GM19395 (cell line): ENCODE measurements at regions not wholly inside any gene's neighbourhood (a gene's known extent, or its start where the extent isn't known, plus 50 kb on each side); places are given as distances from the start of the nearest gene placed in this dataset.
"Not testable (repeated sequence)": the region's sequence is repeated elsewhere in the genome, so short reads cannot be mapped to it uniquely, and the experiment has no call there.

Source experiments
- ATAC-seq: cut with Tn5 transposase; IDR thresholded peaks from one replicate; pipeline ENCODE4 v1.9.1; 2021; ENCODE audit warnings: mild to moderate bottlenecking, moderate library complexity; ENCODE audit not compliant: unreplicated experiment

GRCh38 chr12:92987362-92987761 lies 58.3 kb upstream of the EEA1 start:
- ATAC-seq, result peak; percentile 34

- peak; percentile 91 for ATAC-seq
Measured at GRCh38 chr12:92987846-92988621, 58.9 kb upstream of the EEA1 start.

GRCh38 chr12:92988622-92989130 lies 59.6 kb upstream of the EEA1 start:
- no peak for ATAC-seq

- ATAC-seq, result no peak
Measured at GRCh38 chr12:92989715-92990484, 60.8 kb upstream of the EEA1 start.

- no peak for ATAC-seq
Measured at GRCh38 chr12:92991134-92991533, 62.0 kb upstream of the EEA1 start.

- no peak for ATAC-seq
Measured at GRCh38 chr12:92992041-92992440, 62.9 kb upstream of the EEA1 start.

GRCh38 chr12:92993259-92993658 lies 64.2 kb upstream of the EEA1 start:
- ATAC-seq, result no peak

GRCh38 chr12:92995258-92995903 lies 66.3 kb upstream of the EEA1 start:
- peak; percentile 83 for ATAC-seq

GRCh38 chr12:93000026-93000425 lies 70.9 kb upstream of the EEA1 start:
- ATAC-seq, result no peak

GRCh38 chr12:93001407-93001806 lies 72.3 kb upstream of the EEA1 start:
- ATAC-seq, result no peak

- no peak for ATAC-seq
Measured at GRCh38 chr12:93002293-93003054, 73.4 kb upstream of the EEA1 start.

GRCh38 chr12:93003531-93004239 lies 74.6 kb upstream of the EEA1 start:
- no peak for ATAC-seq

GRCh38 chr12:93005928-93006392 lies 76.9 kb upstream of the EEA1 start:
- no peak for ATAC-seq

GRCh38 chr12:93006471-93007208 lies 77.5 kb upstream of the EEA1 start:
- no peak for ATAC-seq

- no peak for ATAC-seq
Measured at GRCh38 chr12:93007544-93007943, 78.4 kb upstream of the EEA1 start.

- peak; percentile 84 for ATAC-seq
Measured at GRCh38 chr12:93008044-93008778, 79.1 kb upstream of the EEA1 start.

GRCh38 chr12:93008880-93009279 lies 79.8 kb upstream of the EEA1 start:
- not testable (repeated sequence) for ATAC-seq

GRCh38 chr12:93009533-93009932 lies 80.4 kb upstream of the EEA1 start:
- ATAC-seq, result peak; percentile 54

GRCh38 chr12:93010461-93010860 lies 81.4 kb upstream of the EEA1 start:
- ATAC-seq, result no peak
